SW480 (cell line): ENCODE measurements at regions not wholly inside any gene's neighbourhood (a gene's known extent, or its start where the extent isn't known, plus 50 kb on each side); places are given as distances from the start of the nearest gene placed in this dataset.
"Not testable (repeated sequence)": the region's sequence is repeated elsewhere in the genome, so short reads cannot be mapped to it uniquely, and the experiment has no call there.

ENCODE experiments used
- DNase-seq: peaks from one replicate; pipeline ENCODE4 v3.0.0-alpha.2; 2016; ENCODE audit warnings: low spot score

- DNase-seq: no peak
These were observed 176.2 kb downstream of the SMC2 start for GRCh38 chr9:104269996-104270963.

GRCh38 chr9:104276709-104277245 is 182.7 kb downstream of the SMC2 start:
- DNase-seq: no peak

GRCh38 chr9:104278929-104279496 is 184.9 kb downstream of the SMC2 start:
- no peak for DNase-seq

DNA sequence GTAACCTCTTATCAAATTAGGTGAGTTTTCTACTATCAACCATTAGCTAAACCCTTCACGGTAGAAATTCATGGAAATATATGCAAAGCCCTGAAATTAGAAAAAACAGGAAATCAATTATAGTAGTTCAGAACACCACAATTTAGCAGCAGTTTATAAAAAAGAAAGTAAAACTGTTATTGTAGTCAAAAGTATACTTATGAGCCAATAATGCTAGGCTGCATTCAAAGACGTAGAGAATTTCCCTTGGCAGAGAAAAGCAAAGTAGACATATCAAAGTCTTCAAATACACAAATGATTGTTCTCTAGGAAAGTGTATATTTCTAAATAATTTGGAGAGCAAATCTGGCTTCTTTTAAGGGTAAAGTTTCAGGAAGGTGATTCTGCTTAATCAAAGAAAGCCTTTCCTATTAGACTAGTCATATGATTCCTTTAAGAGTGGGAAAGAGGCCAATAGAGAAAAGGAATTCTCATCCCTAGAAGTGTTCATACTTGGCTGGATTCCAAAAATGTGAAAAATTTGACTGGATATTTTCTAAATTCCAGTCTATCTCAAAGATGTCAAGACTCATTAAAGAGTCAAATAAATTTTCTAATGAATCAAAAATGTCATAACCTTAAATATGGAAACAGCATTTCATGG is 185.5 kb downstream of the SMC2 start:
- no peak for DNase-seq

- DNase-seq: no peak
These were observed 186.1 kb downstream of the SMC2 start for GRCh38 chr9:104280178-104280560.

DNA sequence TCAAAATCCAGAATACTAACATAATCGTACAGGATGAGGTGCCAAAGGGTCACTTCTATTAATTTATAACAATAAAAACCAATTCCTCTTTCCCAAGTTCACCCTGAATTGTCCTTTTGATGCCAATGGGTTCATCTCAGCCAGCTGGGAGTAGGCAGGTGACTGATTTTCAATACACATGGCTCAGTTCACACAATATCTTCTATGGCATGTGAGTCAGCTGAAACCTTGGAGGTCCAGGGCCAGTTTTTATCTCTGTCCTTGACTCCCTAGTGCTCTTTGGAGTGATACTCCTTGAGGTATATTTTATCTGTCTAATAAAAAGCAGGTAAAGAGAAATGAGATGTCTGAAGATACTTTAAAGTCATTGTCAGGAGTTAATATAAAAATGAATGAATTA is 186.6 kb downstream of the SMC2 start:
- DNase-seq: no peak

DNA sequence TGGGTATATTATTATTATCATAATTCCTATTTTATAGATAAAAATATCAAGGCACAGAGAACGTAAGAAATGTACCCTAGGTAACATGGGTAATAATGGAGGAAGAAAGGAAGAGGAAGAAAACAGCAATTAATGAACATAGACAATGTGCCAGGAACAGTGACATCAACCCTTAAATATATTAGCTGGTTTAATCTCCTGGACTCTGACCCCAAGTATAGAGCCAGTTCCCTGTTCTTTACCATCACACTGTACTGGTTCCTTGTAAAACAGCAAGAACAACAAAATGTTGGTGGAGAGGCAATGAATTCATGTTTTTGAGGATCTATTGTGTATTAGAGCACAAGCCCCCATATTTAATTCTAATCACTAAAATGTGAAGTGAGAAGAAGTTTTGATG is 192.1 kb downstream of the SMC2 start:
- DNase-seq: no peak

DNA sequence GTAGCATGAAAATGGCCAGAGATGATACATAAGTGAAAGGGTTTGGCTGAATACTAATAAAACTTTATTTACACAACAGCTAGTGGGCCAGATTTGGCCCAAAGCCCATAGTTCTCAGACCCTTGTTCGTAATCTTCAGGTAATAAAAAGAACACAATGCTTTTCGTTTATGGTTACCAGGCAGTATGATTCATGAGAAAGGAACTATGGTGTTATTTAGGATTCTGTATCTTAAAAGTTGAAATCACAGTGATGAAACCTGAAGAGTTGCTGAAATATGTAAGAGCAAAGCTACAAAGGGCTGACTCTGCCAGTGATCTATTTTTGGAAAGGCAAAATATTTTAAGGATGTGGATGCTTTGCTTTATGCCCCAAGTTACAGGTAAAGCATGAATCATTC is 192.7 kb downstream of the SMC2 start:
- DNase-seq: no peak

DNA sequence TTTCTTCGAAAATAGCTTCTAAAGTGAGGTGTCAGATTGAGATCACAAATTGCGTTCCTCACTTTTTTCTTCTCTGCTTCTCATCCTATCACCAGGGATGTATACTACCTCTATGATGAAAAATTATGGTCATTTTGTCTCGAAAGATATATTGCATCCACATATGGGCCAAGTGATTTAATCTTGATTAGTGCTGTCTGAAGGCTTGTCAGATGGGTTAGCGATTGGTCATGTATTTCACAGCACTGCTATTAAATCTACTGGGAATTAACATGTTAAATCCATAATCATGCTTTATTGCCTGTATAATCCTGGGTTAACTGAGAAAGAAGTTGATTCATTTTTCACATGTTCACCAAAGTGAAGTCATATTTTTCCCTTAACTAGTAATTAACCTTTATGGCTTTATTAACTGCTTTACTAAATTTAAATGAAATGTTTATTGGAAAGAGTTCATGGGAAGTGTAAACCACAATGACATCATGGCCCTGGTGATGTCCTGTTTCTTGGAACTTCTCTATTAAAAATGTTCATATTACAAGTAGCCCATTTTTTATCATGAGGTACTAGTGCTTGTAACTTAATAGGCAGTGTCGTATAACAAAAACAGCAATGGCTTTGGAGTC is 193.3 kb downstream of the SMC2 start:
- DNase-seq: no peak

GRCh38 chr9:104293877-104294276 is 199.8 kb downstream of the SMC2 start:
- no peak for DNase-seq

- DNase-seq: no peak
These were observed 203.9 kb upstream of the OR13F1 start for GRCh38 chr9:104300124-104300523.

- no peak for DNase-seq
These were observed 202.3 kb upstream of the OR13F1 start for GRCh38 chr9:104301755-104302154.

DNA sequence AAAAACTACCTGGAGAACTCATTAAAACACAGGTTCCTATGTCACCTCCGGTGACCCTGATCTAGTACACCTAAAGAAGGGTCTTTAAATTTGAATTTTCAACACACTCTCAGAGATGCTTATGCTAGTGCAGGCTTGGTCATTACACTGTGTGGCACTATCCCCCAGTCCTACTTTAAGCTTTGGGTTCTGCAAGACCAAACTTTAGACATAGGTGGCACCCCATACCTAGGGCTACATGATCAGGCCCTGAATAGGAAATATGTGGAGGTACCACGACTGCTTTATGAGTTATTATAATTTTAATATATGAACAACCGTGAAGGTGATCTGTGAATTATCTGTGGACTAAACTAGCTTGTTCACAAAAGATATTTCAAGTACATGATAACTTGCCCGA is 201.3 kb upstream of the OR13F1 start:
- no peak for DNase-seq

DNA sequence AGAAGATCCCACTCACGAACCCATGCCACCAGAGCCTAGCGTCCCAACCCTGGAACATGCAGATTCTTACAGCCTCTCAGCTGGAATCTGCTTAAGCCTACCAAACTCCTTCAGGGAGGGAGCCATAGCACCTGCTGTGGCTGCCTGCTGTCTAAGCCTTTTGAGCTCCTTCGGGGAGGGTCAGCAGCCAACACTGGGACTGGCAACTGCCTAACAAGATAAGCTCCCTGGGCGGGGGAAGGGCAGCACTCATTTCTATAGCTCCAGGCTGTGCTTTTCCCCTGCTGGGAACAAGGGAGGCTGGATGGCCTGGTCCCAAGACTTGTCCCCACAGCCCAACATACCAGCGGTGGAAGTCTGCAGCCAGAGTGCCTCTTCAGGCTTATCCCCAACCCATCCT is 199.1 kb upstream of the OR13F1 start:
- DNase-seq: no peak

- DNase-seq: no peak
These were observed 190.5 kb upstream of the OR13F1 start for GRCh38 chr9:104313396-104314110.

- not testable (repeated sequence) for DNase-seq
These were observed 187.7 kb upstream of the OR13F1 start for GRCh38 chr9:104316201-104317009.

DNA sequence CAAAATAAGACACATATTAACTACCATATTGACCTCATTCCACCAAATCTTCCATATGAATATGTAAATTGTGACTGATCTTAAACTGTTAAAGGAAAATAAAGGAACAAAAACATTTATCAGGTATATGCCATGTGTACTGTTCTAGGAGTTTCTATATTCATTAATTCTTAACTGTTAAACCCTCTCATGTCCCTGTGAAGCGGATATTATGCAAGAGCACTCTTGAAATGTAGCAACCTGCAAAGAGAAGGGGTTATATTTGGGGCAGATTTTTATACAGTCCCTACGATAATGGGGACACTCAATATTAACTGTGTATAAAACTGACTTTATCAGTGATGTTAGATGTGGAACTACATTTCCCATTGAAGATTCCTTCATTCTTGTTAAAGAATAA is 184.9 kb upstream of the OR13F1 start:
- no peak for DNase-seq

DNA sequence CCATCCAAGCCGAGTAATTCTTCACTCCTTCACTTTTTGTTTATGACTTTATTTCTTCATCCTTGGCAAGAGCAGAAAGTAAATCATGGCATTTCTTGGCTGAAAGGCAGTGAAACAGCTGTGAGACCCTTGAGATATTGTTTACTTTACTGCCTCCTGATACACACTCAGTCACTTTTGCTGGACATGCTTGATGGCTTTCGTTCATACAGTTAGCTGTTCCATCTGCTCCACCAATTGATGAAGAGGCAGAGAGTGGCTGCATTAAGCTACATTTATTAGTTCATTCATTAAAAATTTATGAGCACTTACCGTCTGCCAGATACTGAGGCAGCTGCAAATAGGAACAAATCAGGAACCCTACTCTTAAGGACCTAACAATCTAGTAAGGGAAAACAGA is 184.4 kb upstream of the OR13F1 start:
- no peak for DNase-seq

GRCh38 chr9:104322596-104322995 is 181.5 kb upstream of the OR13F1 start:
- DNase-seq: no peak

DNA sequence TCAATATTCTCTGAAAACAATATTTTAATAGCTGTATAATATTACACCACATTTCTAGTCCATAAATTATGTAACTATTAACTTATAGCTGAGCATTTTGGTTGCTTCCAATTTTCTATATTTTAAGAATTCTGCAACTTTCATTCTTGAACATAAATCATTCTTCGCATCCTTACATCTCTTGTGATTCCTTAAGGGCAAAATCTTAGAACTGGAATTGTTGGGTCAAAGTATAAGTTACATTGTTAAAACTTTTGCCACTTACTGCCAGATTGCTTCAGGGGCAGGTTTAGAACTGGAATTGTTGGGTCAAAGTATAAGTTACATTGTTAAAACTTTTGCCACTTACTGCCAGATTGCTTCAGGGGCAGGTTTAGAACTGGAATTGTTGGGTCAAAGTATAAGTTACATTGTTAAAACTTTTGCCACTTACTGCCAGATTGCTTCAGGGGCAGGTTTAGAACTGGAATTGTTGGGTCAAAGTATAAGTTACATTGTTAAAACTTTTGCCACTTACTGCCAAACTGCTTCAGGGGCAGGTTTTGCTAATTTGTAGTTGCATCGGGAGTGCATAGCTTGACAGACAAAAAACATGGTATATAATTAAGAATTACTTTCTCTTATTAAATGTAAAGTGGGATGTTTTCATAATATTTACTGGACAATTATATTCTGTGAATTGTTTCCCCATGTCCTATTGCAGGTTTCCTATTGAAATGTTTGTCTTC is 179.9 kb upstream of the OR13F1 start:
- DNase-seq: not testable (repeated sequence)
